Ovary (tissue), 7 donors: ENCODE measurements at regions not wholly inside any gene's neighbourhood (a gene's known extent, or its start where the extent isn't known, plus 50 kb on each side); places are given as distances from the start of the nearest gene placed in this dataset.
A peak's percentile ranks its signal among the peaks of the same experiment; 100 is the strongest.

Experiments used
- DNase-seq, 5 donors: peaks; one replicate each; pipeline ENCODE4 v3.0.0-alpha.2; 2019 to 2020
- H3K27ac ChIP-seq, 2 donors: fragments of 200-600 bp; one replicate each; pipeline versions ENCODE4 v1.5.1 to v1.8.0; 2019 to 2022
- H3K27me3 ChIP-seq: fragments of 200-600 bp; one replicate; pipeline ENCODE4 v1.8.0; 2022
- H3K36me3 ChIP-seq: fragments of 200-600 bp; sonication (generic); one replicate; pipeline ENCODE4 v1.5.1; 2019
- H3K4me1 ChIP-seq: one replicate; pipeline ENCODE4 v1.8.1; 2013; ENCODE audit warnings: mild to moderate bottlenecking, moderate library complexity; ENCODE audit not compliant: insufficient read depth
- H3K4me3 ChIP-seq: fragments of 200-600 bp; sonication (generic); one replicate; pipeline ENCODE4 v1.5.1; 2017
- H3K9me3 ChIP-seq, 2 donors: fragments of 200-600 bp in 1 of 2; sonication (generic) in 1 of 2; one replicate each; pipeline versions ENCODE4 v1.5.1 to v1.8.1; 2013 to 2019; ENCODE audit warnings: mild to moderate bottlenecking in 1 of 2, moderate library complexity in 1 of 2
- CTCF ChIP-seq, 3 donors: fragments of 450-650 bp in 2 of 3; fragments of 200-600 bp in 1 of 3; IDR thresholded peaks; one replicate each; pipeline versions ENCODE4 v1.5.1 to v1.8.0; 2016 to 2022; ENCODE audit warnings: antibody characterized with exemption in 3 of 3, mild to moderate bottlenecking in 1 of 3
- EP300 ChIP-seq: sonication (generic); formaldehyde crosslinking; IDR thresholded peaks from one replicate; pipeline ENCODE4 v1.6.1; 2017; ENCODE audit warnings: antibody characterized with exemption
- POLR2A ChIP-seq: fragments of 450-650 bp; IDR thresholded peaks from one replicate; pipeline ENCODE4 v1.6.1; 2017; ENCODE audit warnings: antibody characterized with exemption, mild to moderate bottlenecking, moderate library complexity
- WGBS, 3 donors: extraction: QIAGEN DNeasy Blood & Tissue Kit in 1 of 3; methylation state at CpG; one replicate each; pipeline versions ENCODE4 v1.1.5 to v1.1.7; 2013 to 2017; 5-methylcytosine and 5-hydroxymethylcytosine counted together
- intact Hi-C, 4 donors: fragments of 100-400 bp; cut with DNase I; formaldehyde crosslinking; loops; one replicate each; pipeline versions ENCODE4 v1.11.0 to v1.15.1; 2022 to 2023
- donor health status: DM: no; HTN: no; CAD: no; lungs with moderate emphysema.
- donor health status: DM: no; HTN: no; CAD: no.
- donor health status: Bipolar disorder and iron deficiency.
- donor health status: DM: no; HTN: no; CAD: no.
- donor health status: DM: yes; HTN: yes; CAD: no.

DNA sequence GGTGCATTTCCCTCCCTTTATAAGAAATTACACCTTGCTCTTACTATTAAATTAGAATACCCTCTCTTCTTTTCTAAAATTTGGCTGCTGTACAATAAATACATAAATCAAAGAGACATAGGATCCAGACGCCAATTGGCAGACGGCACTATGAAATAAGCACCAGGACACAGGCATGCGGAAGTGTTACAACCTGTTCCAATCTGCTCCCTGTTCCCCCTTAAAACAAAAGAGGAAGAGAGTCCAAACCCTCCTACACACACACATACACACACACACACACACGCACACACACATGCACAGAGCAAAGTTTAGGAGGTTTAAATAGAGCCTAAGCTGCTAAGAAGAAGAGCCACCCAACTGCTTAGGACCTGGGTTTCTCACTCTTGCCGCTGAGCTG lies 75.6 kb upstream of the ZNF507 start:
- Histone ChIP-seq H3K27me3 (no peaks in the 10 kb centered on the region), H3K27ac (no peak overlapping the region), H3K9me3 (no peaks in the 10 kb centered on the region), H3K4me3 (no peak overlapping the region), H3K4me1 (no peaks in the 10 kb centered on the region), H3K36me3 (no peaks in the 10 kb centered on the region)
- intact Hi-C loops: no loop called here
- TF ChIP-seq EP300: no peak
- TF ChIP-seq POLR2A: no peak
- no peak for TF ChIP-seq CTCF (IDR thresholded peaks at IDR 0.05)
- no peak for DNase-seq
- WGBS, 3 donors: 15 to 28% (median 23%) methylated on average over 5 of the region's 5 CpGs

- no peak for TF ChIP-seq POLR2A
- no peak for TF ChIP-seq EP300
- TF ChIP-seq CTCF (IDR thresholded peaks at IDR 0.05): no peak
- Histone ChIP-seq H3K27me3 (no peaks in the 10 kb centered on the region), H3K27ac (no peak overlapping the region), H3K4me3 (no peak overlapping the region), H3K36me3 (no peaks in the 10 kb centered on the region), H3K4me1 (no peaks in the 10 kb centered on the region), H3K9me3 (no peaks in the 10 kb centered on the region)
- DNase-seq: no peak
- intact Hi-C loops: no loop called here
Observed at GRCh38 chr19:32273483-32273882, 71.9 kb upstream of the ZNF507 start.

DNA sequence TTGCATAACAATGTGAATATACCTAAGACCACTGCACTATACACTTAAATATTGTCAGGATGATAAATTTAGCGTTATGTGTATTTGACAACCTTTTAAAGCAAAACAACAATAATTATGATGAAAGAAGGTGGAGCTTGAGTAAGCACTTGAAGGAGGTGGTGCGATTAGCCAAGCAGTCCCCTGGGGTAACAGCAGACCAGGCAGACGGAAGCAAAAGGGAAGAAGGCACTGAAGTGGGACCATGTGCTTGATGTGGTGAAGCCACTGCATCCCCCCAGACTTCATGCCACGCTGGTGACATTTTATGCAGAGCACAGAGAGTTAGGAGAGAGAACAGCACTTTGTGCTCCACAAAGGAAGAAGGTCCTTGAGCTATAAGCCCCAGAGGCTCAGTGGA lies 58.3 kb upstream of the ZNF507 start:
- H3K27ac ChIP-seq: no peak overlapping the region

GRCh38 chr19:32287811-32288227 lies 57.6 kb upstream of the ZNF507 start:
- intact Hi-C loops: no loop called here
- Histone ChIP-seq H3K9me3 (no peaks in the 10 kb centered on the region), H3K4me3 (no peak overlapping the region), H3K4me1 (no peaks in the 10 kb centered on the region), H3K27me3 (no peaks in the 10 kb centered on the region), H3K27ac (no peak overlapping the region), H3K36me3 (no peaks in the 10 kb centered on the region)
- no peak for TF ChIP-seq POLR2A
- no peak for TF ChIP-seq EP300
- TF ChIP-seq CTCF (IDR thresholded peaks at IDR 0.05): no peak
- peak; percentile 13 to 79 (median 47) for DNase-seq
- WGBS, 3 donors: 15 to 21% (median 16%) methylated on average over 12 of the region's 12 CpGs

More for the DNA sequence above, 58.3 kb upstream of the ZNF507 start:
- intact Hi-C loops: no loop called here
- Histone ChIP-seq H3K9me3 (no peaks in the 10 kb centered on the region), H3K4me3 (no peak overlapping the region), H3K36me3 (no peaks in the 10 kb centered on the region), H3K4me1 (no peaks in the 10 kb centered on the region), H3K27me3 (no peaks in the 10 kb centered on the region)
- no peak for DNase-seq
- TF ChIP-seq EP300 (no peak), CTCF (IDR thresholded peaks at IDR 0.05) (no peak), POLR2A (no peak)
- WGBS, 3 donors: 66 to 69% (median 68%) methylated on average over 4 of the region's 4 CpGs
